ENCODE measurements at regions not wholly inside any gene's neighbourhood (a gene's known extent, or its start where the extent isn't known, plus 50 kb on each side); places are given as distances from the start of the nearest gene placed in this dataset.

- no peak for DNase-seq
These were observed 277.1 kb upstream of the UMPS start for GRCh38 chr3:124453189-124453588.

- no peak for DNase-seq
These were observed 274.4 kb upstream of the UMPS start for GRCh38 chr3:124455891-124456290.

- no peak for DNase-seq
These were observed 273.7 kb upstream of the UMPS start for GRCh38 chr3:124456506-124456905.

GRCh38 chr3:124459678-124460077 lies 270.6 kb upstream of the UMPS start:
- no peak for DNase-seq

- DNase-seq, result no peak
These were observed 269.1 kb upstream of the UMPS start for GRCh38 chr3:124461126-124461525.

GRCh38 chr3:124461838-124462632 lies 268.2 kb upstream of the UMPS start:
- DNase-seq, result no peak

- DNase-seq, result no peak
These were observed 267.0 kb upstream of the UMPS start for GRCh38 chr3:124463234-124463633.

- no peak for DNase-seq
These were observed 262.0 kb upstream of the UMPS start for GRCh38 chr3:124467980-124468902.

- no peak for DNase-seq
These were observed 260.7 kb upstream of the UMPS start for GRCh38 chr3:124469555-124469954.

GRCh38 chr3:124478830-124479229 lies 251.4 kb upstream of the UMPS start:
- no peak for DNase-seq

- DNase-seq, result no peak
These were observed 246.3 kb upstream of the UMPS start for GRCh38 chr3:124483915-124484470.

- no peak for DNase-seq
These were observed 243.9 kb upstream of the UMPS start for GRCh38 chr3:124486324-124486723.

GRCh38 chr3:124489506-124489905 lies 240.7 kb upstream of the UMPS start:
- DNase-seq, result no peak

- DNase-seq, result no peak
These were observed 239.2 kb upstream of the UMPS start for GRCh38 chr3:124491098-124491497.

- no peak for DNase-seq
These were observed 238.4 kb upstream of the UMPS start for GRCh38 chr3:124491875-124492274.

- no peak for DNase-seq
These were observed 237.4 kb upstream of the UMPS start for GRCh38 chr3:124492824-124493223.

- DNase-seq, result no peak
These were observed 234.2 kb upstream of the UMPS start for GRCh38 chr3:124496061-124496460.

GRCh38 chr3:124497487-124497886 lies 232.8 kb upstream of the UMPS start:
- no peak for DNase-seq

GRCh38 chr3:124498891-124499290 lies 231.4 kb upstream of the UMPS start:
- no peak for DNase-seq

GRCh38 chr3:124504332-124505059 lies 225.8 kb upstream of the UMPS start:
- no peak for DNase-seq

- no peak for DNase-seq
These were observed 220.4 kb upstream of the UMPS start for GRCh38 chr3:124509884-124510283.

GRCh38 chr3:124510290-124510689 lies 220.0 kb upstream of the UMPS start:
- no peak for DNase-seq

Measured in activated T-cell treated with anti-CD3 and anti-CD28 coated beads for 4 hours (primary cell).